ENCODE measurements at regions not wholly inside any gene's neighbourhood (a gene's known extent, or its start where the extent isn't known, plus 50 kb on each side); places are given as distances from the start of the nearest gene placed in this dataset.

GRCh38 chr11:106400949-106401570 lies 323.6 kb downstream of the AASDHPPT start (continued):
- TF ChIP-seq TOE1 (IDR thresholded peaks at IDR 0.05; ENCODE audit: borderline replicate concordance) (no peak), TOE1 (CRISPR knock-in tag; IDR thresholded peaks at IDR 0.05; ENCODE audit: borderline replicate concordance, low read depth) (no peak), SRSF1 (IDR thresholded peaks at IDR 0.05; ENCODE audit: low read depth, low read length) (no peak), RBM15 (IDR thresholded peaks at IDR 0.05; ENCODE audit: insufficient read depth, low read length) (no peak)

DNA sequence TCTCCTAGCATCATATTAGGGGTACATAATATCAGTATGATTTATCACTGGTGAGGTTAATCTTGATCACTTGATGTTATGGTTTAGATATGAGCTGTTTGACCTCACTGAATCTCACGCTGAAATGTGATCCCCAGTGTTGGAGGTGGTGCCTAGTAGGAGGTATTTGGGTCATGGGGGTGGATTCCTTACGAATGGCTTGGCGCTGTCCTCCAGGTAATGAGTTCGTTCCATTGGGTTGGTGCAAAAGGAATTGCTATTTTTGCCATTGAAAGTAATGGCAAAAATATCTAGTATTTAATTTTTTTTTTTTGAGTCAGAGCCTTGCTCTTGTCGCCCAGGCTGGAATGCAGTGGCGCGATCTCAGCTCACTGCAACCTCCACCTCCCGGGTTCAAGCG lies 326.3 kb downstream of the AASDHPPT start:
- Histone ChIP-seq H3K36me3 (ENCODE audit: control insufficient read depth, insufficient read depth, low read length) (no peaks in the 10 kb centered on the region), H3K4me3 (no peak overlapping the region), H2AFZ (ENCODE audit: low read depth, low read length) (no peak overlapping the region), H3K27ac (ENCODE audit: extremely low read depth, low read depth, low read length) (no peak overlapping the region), H3K9ac (ENCODE audit: insufficient read depth in 1 of 2, low read depth in 2 of 2, low read length in 2 of 2) (no peak overlapping the region), H3K79me2 (ENCODE audit: control insufficient read depth, insufficient read depth, low read length) (no peaks in the 10 kb centered on the region), H3K9me1 (ENCODE audit: control insufficient read depth, insufficient read depth, low read length) (no peaks in the 10 kb centered on the region), H3K4me2 (ENCODE audit: insufficient read depth, low read length) (no peak overlapping the region), H3K27me3 (ENCODE audit: control insufficient read depth in 2 of 2, insufficient read depth in 2 of 2, low read length in 2 of 2) (no peaks in the 10 kb centered on the region), H3K4me1 (replicated peaks in 1 of 2; ENCODE audit: control insufficient read depth in 2 of 2, insufficient read depth in 2 of 2, low read length in 2 of 2) (no peaks in the 10 kb centered on the region), H4K20me1 (replicated peaks; ENCODE audit: control insufficient read depth, insufficient read depth, low read length) (no peaks in the 10 kb centered on the region), H3K9me3 (replicated peaks; ENCODE audit: control insufficient read depth, insufficient read depth, low read depth, low read length) (no peaks in the 10 kb centered on the region; the same call in 1 of the 2 replicates)
- TF ChIP-seq CHCHD3 (CRISPR knock-in tag; IDR thresholded peaks at IDR 0.05): no peak
- no peak for TF ChIP-seq ERF (CRISPR knock-in tag; IDR thresholded peaks at IDR 0.05)
- no peak for TF ChIP-seq EZH2 (IDR thresholded peaks at IDR 0.05; ENCODE audit: borderline replicate concordance, low read depth, low read length)
- TF ChIP-seq MED1 (CRISPR knock-in tag; IDR thresholded peaks at IDR 0.05; ENCODE audit: borderline replicate concordance): no peak
- TF ChIP-seq JUNB (CRISPR knock-in tag; conservative IDR thresholded peaks at IDR 0.05): no peak
- no peak for TF ChIP-seq PATZ1 (CRISPR knock-in tag; IDR thresholded peaks at IDR 0.05; ENCODE audit: borderline replicate concordance)
- no peak for TF ChIP-seq NFYB (IDR thresholded peaks at IDR 0.05; ENCODE audit: extremely low read depth, insufficient read length)
- no peak for TF ChIP-seq GTF2F1 (IDR thresholded peaks at IDR 0.05; ENCODE audit: low read depth, low read length)
- no peak for TF ChIP-seq WHSC1 (IDR thresholded peaks at IDR 0.05; ENCODE audit: low read length)
- intact Hi-C loops (cut with micrococcal nuclease): no loop called here
- POLR2A ChIA-PET: no interaction called here
- in situ Hi-C loops (cut with MboI): no loop called here
- BruUV-seq (replicated peaks): no TSS peak
- WGBS (ENCODE audit: insufficient coverage, low coverage, missing lambda C conversion rate): 6% methylated on average over 5 of the region's 9 CpGs
- no peak for DNase-seq (ENCODE audit: extremely low read depth in 1 of 4, low spot score in 3 of 4)
- no peak for FAIRE-seq
- no peak for ATAC-seq
- CTCF ChIA-PET (ENCODE audit: low intra/inter-chr PET ratio): no interaction called here

Data from K562 (cell line).